Activated B cell treated with CpG ODN at 0.5 μM for 24 hours (primary cell): ENCODE measurements at regions not wholly inside any gene's neighbourhood (a gene's known extent, or its start where the extent isn't known, plus 50 kb on each side); places are given as distances from the start of the nearest gene placed in this dataset.
"Not testable (repeated sequence)": the region's sequence is repeated elsewhere in the genome, so short reads cannot be mapped to it uniquely, and the experiment has no call there.

Source experiments
- ATAC-seq: fragments of 200-7000 bp; cut with Tn5 transposase; one replicate; pipeline ENCODE4 v1.10.0; 2021; ENCODE audit warnings: low read depth, mild to moderate bottlenecking, moderate library complexity
- CTCF ChIA-PET: fragments of 350-600 bp; sonication (Branson Sonifier 250); formaldehyde crosslinking; loops from one replicate; lab custom pipeline; 2021; ENCODE audit warnings: antibody characterized with exemption; lab: Charles Lee
- POLR2A ChIA-PET: fragments of 350-600 bp; sonication (Branson Sonifier 250); formaldehyde crosslinking; loops from one replicate; lab custom pipeline; 2021; ENCODE audit warnings: antibody characterized with exemption; lab: Charles Lee
- DNase-seq: peaks from one replicate; pipeline ENCODE4 v3.0.0; 2022
- H3K27ac Mint-ChIP-seq: one replicate; pipeline ENCODE4 v1.8.0; 2020; ENCODE audit warnings: mixed read lengths
- H3K27me3 Mint-ChIP-seq: one replicate; pipeline ENCODE4 v1.8.0; 2021; ENCODE audit warnings: mixed read lengths
- H3K36me3 Mint-ChIP-seq: one replicate; pipeline ENCODE4 v1.8.0; 2021; ENCODE audit warnings: low read depth, mixed read lengths
- H3K4me1 Mint-ChIP-seq: one replicate; pipeline ENCODE4 v1.8.0; 2021; ENCODE audit warnings: mixed read lengths
- H3K4me3 Mint-ChIP-seq: one replicate; pipeline ENCODE4 v1.8.0; 2020; ENCODE audit warnings: mild to moderate bottlenecking, mixed read lengths
- H3K9me3 Mint-ChIP-seq: one replicate; pipeline ENCODE4 v1.8.0; 2020; ENCODE audit warnings: mixed read lengths
- CTCF ChIP-seq: fragments of 200-600 bp; IDR thresholded peaks from one replicate; pipeline ENCODE4 v1.8.0; 2022; ENCODE audit warnings: antibody characterized with exemption, mild to moderate bottlenecking
- intact Hi-C: fragments of 100-400 bp; cut with micrococcal nuclease; formaldehyde crosslinking; loops from one replicate; pipeline ENCODE4 v1.15.1; 2024

GRCh38 chr7:33794959-33795358 is 110.4 kb upstream of the BMPER start:
- H3K4me3 Mint-ChIP-seq, result no peak overlapping the region

GRCh38 chr7:33796538-33796937 is 108.8 kb upstream of the BMPER start:
- intact Hi-C loops, result no loop called here
- DNase-seq (no peak), ATAC-seq (no peak)
- ChIA-PET CTCF (no interaction called here), POLR2A (no interaction called here)
- peaks cover 4% of the 10 kb centered on the region for H3K9me3 Mint-ChIP-seq
- no peak overlapping the region for H3K4me3 Mint-ChIP-seq
- no peaks in the 10 kb centered on the region for H3K4me1 Mint-ChIP-seq
- H3K27ac Mint-ChIP-seq, result no peak overlapping the region
- H3K27me3 Mint-ChIP-seq, result no peaks in the 10 kb centered on the region
- TF ChIP-seq CTCF, result no peak
- H3K36me3 Mint-ChIP-seq, result no peaks in the 10 kb centered on the region

More at GRCh38 chr7:33794959-33795358, 110.4 kb upstream of the BMPER start:
- TF ChIP-seq CTCF, result no peak
- intact Hi-C loops, result no loop called here
- Mint-ChIP-seq H3K27me3 (no peaks in the 10 kb centered on the region), H3K4me1 (no peaks in the 10 kb centered on the region), H3K9me3 (peaks cover 4% of the 10 kb centered on the region), H3K27ac (no peak overlapping the region), H3K36me3 (no peaks in the 10 kb centered on the region)
- CTCF ChIA-PET, result no interaction called here
- POLR2A ChIA-PET, result no interaction called here
- no peak for ATAC-seq
- DNase-seq, result no peak

- POLR2A ChIA-PET, intact Hi-C loops, ATAC-seq, H3K4me3 Mint-ChIP-seq, H3K27ac Mint-ChIP-seq, CTCF ChIA-PET, H3K27me3 Mint-ChIP-seq, H3K4me1 Mint-ChIP-seq, H3K36me3 Mint-ChIP-seq, DNase-seq, H3K9me3 Mint-ChIP-seq: not testable (repeated sequence)
These were observed 107.8 kb upstream of the BMPER start for GRCh38 chr7:33797512-33797911.

GRCh38 chr7:33798686-33799325 is 106.5 kb upstream of the BMPER start:
- Mint-ChIP-seq H3K27ac (no peak overlapping the region), H3K9me3 (peaks cover 4% of the 10 kb centered on the region), H3K4me3 (no peak overlapping the region), H3K4me1 (no peaks in the 10 kb centered on the region), H3K36me3 (no peaks in the 10 kb centered on the region), H3K27me3 (no peaks in the 10 kb centered on the region)
- intact Hi-C loops, result no loop called here
- POLR2A ChIA-PET, result no interaction called here
- CTCF ChIA-PET, result no interaction called here
- TF ChIP-seq CTCF, result no peak
- ATAC-seq, result no peak
- no peak for DNase-seq

- POLR2A ChIA-PET, result no interaction called here
- TF ChIP-seq CTCF, result no peak
- H3K4me1 Mint-ChIP-seq, result no peaks in the 10 kb centered on the region
- H3K27me3 Mint-ChIP-seq, result no peaks in the 10 kb centered on the region
- no peak overlapping the region for H3K4me3 Mint-ChIP-seq
- no peak overlapping the region for H3K27ac Mint-ChIP-seq
- CTCF ChIA-PET, result no interaction called here
- no peak for DNase-seq
- ATAC-seq, result no peak
- no peaks in the 10 kb centered on the region for H3K36me3 Mint-ChIP-seq
- intact Hi-C loops, result no loop called here
- peaks cover 4% of the 10 kb centered on the region for H3K9me3 Mint-ChIP-seq
These were observed 105.6 kb upstream of the BMPER start for GRCh38 chr7:33799766-33800165.

GRCh38 chr7:33802600-33802999 is 102.7 kb upstream of the BMPER start:
- POLR2A ChIA-PET, result no interaction called here
- intact Hi-C loops, result no loop called here
- Mint-ChIP-seq H3K4me3 (no peak overlapping the region), H3K4me1 (no peaks in the 10 kb centered on the region), H3K9me3 (no peaks in the 10 kb centered on the region), H3K36me3 (no peaks in the 10 kb centered on the region), H3K27me3 (no peaks in the 10 kb centered on the region), H3K27ac (no peak overlapping the region)
- DNase-seq, result no peak
- TF ChIP-seq CTCF, result no peak
- no peak for ATAC-seq
- CTCF ChIA-PET, result no interaction called here
